GM10266 (cell line): ENCODE measurements at regions not wholly inside any gene's neighbourhood (a gene's known extent, or its start where the extent isn't known, plus 50 kb on each side); places are given as distances from the start of the nearest gene placed in this dataset.

Experiments
- DNase-seq: peaks from one replicate; pipeline ENCODE4 v3.0.0; 2012; ENCODE audit errors: extremely low spot score
- CTCF ChIP-seq: IDR thresholded peaks from 2 replicates; pipeline ENCODE4 v1.5.1; 2012; ENCODE audit warnings: mild to moderate bottlenecking, low read depth; ENCODE audit not compliant: control insufficient read depth, insufficient read depth; ENCODE audit errors: missing control alignments

- TF ChIP-seq CTCF: no peak
These were observed 51.1 kb upstream of the ROPN1 start for GRCh38 chr3:124043023-124043422.

GRCh38 chr3:124044956-124045355, 53.0 kb upstream of the ROPN1 start:
- no peak for TF ChIP-seq CTCF
- DNase-seq: no peak

More at GRCh38 chr3:124043023-124043422, 51.1 kb upstream of the ROPN1 start:
- DNase-seq: no peak

- DNase-seq: no peak
- no peak for TF ChIP-seq CTCF
These were observed 57.3 kb upstream of the ROPN1 start for GRCh38 chr3:124048967-124049798.

GRCh38 chr3:124051636-124052035, 59.7 kb upstream of the ROPN1 start:
- no peak for TF ChIP-seq CTCF
- no peak for DNase-seq

GRCh38 chr3:124053871-124054270, 61.9 kb upstream of the ROPN1 start:
- no peak for TF ChIP-seq CTCF
- DNase-seq: no peak

- TF ChIP-seq CTCF: no peak
These were observed 64.9 kb upstream of the ROPN1 start for GRCh38 chr3:124056846-124057245.

GRCh38 chr3:124057420-124057819, 65.5 kb upstream of the ROPN1 start:
- no peak for TF ChIP-seq CTCF
- no peak for DNase-seq

More at GRCh38 chr3:124056846-124057245, 64.9 kb upstream of the ROPN1 start:
- no peak for DNase-seq
